PC-3 (cell line): ENCODE measurements at regions not wholly inside any gene's neighbourhood (a gene's known extent, or its start where the extent isn't known, plus 50 kb on each side); places are given as distances from the start of the nearest gene placed in this dataset.

Experiments used
- EZH2 ChIP-seq: fragments of 300-600 bp; sonication (generic); IDR thresholded peaks from one replicate; pipeline ENCODE4 v1.6.1; 2017; ENCODE audit warnings: antibody characterized with exemption, mild to moderate bottlenecking, low read length; ENCODE audit not compliant: unreplicated experiment
- TF ChIP-seq, protein P1 (sequence below): fragments of 300-600 bp; sonication (generic); conservative IDR thresholded peaks from 2 replicates; pipeline ENCODE4 v1.5.1; 2017; ENCODE audit warnings: antibody characterized with exemption, low read depth, mild to moderate bottlenecking, low read length

- TF ChIP-seq, protein P1, sequence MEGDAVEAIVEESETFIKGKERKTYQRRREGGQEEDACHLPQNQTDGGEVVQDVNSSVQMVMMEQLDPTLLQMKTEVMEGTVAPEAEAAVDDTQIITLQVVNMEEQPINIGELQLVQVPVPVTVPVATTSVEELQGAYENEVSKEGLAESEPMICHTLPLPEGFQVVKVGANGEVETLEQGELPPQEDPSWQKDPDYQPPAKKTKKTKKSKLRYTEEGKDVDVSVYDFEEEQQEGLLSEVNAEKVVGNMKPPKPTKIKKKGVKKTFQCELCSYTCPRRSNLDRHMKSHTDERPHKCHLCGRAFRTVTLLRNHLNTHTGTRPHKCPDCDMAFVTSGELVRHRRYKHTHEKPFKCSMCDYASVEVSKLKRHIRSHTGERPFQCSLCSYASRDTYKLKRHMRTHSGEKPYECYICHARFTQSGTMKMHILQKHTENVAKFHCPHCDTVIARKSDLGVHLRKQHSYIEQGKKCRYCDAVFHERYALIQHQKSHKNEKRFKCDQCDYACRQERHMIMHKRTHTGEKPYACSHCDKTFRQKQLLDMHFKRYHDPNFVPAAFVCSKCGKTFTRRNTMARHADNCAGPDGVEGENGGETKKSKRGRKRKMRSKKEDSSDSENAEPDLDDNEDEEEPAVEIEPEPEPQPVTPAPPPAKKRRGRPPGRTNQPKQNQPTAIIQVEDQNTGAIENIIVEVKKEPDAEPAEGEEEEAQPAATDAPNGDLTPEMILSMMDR: no peak
- TF ChIP-seq EZH2: no peak
These were observed 246.3 kb upstream of the LRRTM4 start for GRCh38 chr2:77768508-77768907.
